AG09319 (cell line): ENCODE measurements at regions not wholly inside any gene's neighbourhood (a gene's known extent, or its start where the extent isn't known, plus 50 kb on each side); places are given as distances from the start of the nearest gene placed in this dataset.
"Not testable (repeated sequence)": the region's sequence is repeated elsewhere in the genome, so short reads cannot be mapped to it uniquely, and the experiment has no call there.

ENCODE experiments used
- DNase-seq: peaks from one replicate; pipeline ENCODE4 v3.0.0-alpha.2; 2010; ENCODE audit warnings: low read depth; ENCODE audit errors: extremely low read depth
- CTCF ChIP-seq: IDR thresholded peaks from 2 replicates; pipeline ENCODE4 v1.5.1; 2011; ENCODE audit warnings: low read depth, mild to moderate bottlenecking, inconsistent platforms, low read length, moderate library complexity

GRCh38 chr13:60662595-60662994 is 265.6 kb downstream of the TDRD3 start:
- DNase-seq = no peak
- TF ChIP-seq CTCF = no peak

GRCh38 chr13:60661521-60661920 is 264.5 kb downstream of the TDRD3 start:
- TF ChIP-seq CTCF = no peak
- DNase-seq = no peak

- DNase-seq = not testable (repeated sequence)
Measured at GRCh38 chr13:60657586-60657985, 260.6 kb downstream of the TDRD3 start.

- no peak for DNase-seq
- no peak for TF ChIP-seq CTCF
Measured at GRCh38 chr13:60655256-60655655, 258.2 kb downstream of the TDRD3 start.

GRCh38 chr13:60654415-60654814 is 257.4 kb downstream of the TDRD3 start:
- peak; percentile 2; the same call in 1 of the 2 replicates for TF ChIP-seq CTCF
- no peak for DNase-seq

- no peak for TF ChIP-seq CTCF
- no peak for DNase-seq
Measured at GRCh38 chr13:60647547-60647946, 250.5 kb downstream of the TDRD3 start.

- no peak for TF ChIP-seq CTCF
- no peak for DNase-seq
Measured at GRCh38 chr13:60646620-60647019, 249.6 kb downstream of the TDRD3 start.

- DNase-seq = no peak
- TF ChIP-seq CTCF = no peak
Measured at GRCh38 chr13:60645676-60646075, 248.7 kb downstream of the TDRD3 start.
